A549 (cell line): ENCODE measurements at regions not wholly inside any gene's neighbourhood (a gene's known extent, or its start where the extent isn't known, plus 50 kb on each side); places are given as distances from the start of the nearest gene placed in this dataset.

Experiments
- BHLHE40 ChIP-seq: IDR thresholded peaks from 2 replicates; pipeline ENCODE4 v1.6.1; 2012; ENCODE audit warnings: low read depth, low read length, inconsistent platforms
- POLR2A ChIP-seq: IDR thresholded peaks from 2 replicates; pipeline ENCODE4 v1.6.1; 2012; ENCODE audit warnings: mild to moderate bottlenecking, low read length
- SREBF2 ChIP-seq: fragments of 450-650 bp; IDR thresholded peaks from 2 replicates; pipeline ENCODE4 v1.6.1; 2014; ENCODE audit warnings: mild to moderate bottlenecking, moderate library complexity
- TF ChIP-seq, protein P1 (sequence below): fragments of 150-350 bp; IDR thresholded peaks from 2 replicates; pipeline ENCODE4 v1.6.1; 2014; ENCODE audit warnings: low read depth, mild to moderate bottlenecking, low read length
- TF ChIP-seq, protein P2 (sequence below): fragments of >200 bp; sonication (Bioruptor Twin); formaldehyde crosslinking; IDR thresholded peaks from 3 replicates; pipeline ENCODE4 v1.5.1; 2016

GRCh38 chrX:70988425-70988824 lies 57.5 kb upstream of the SLC7A3 start:
- TF ChIP-seq, protein P1, sequence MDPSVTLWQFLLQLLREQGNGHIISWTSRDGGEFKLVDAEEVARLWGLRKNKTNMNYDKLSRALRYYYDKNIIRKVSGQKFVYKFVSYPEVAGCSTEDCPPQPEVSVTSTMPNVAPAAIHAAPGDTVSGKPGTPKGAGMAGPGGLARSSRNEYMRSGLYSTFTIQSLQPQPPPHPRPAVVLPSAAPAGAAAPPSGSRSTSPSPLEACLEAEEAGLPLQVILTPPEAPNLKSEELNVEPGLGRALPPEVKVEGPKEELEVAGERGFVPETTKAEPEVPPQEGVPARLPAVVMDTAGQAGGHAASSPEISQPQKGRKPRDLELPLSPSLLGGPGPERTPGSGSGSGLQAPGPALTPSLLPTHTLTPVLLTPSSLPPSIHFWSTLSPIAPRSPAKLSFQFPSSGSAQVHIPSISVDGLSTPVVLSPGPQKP: no peak
- TF ChIP-seq BHLHE40 (no peak), POLR2A (no peak), SREBF2 (no peak)
- TF ChIP-seq, protein P2, sequence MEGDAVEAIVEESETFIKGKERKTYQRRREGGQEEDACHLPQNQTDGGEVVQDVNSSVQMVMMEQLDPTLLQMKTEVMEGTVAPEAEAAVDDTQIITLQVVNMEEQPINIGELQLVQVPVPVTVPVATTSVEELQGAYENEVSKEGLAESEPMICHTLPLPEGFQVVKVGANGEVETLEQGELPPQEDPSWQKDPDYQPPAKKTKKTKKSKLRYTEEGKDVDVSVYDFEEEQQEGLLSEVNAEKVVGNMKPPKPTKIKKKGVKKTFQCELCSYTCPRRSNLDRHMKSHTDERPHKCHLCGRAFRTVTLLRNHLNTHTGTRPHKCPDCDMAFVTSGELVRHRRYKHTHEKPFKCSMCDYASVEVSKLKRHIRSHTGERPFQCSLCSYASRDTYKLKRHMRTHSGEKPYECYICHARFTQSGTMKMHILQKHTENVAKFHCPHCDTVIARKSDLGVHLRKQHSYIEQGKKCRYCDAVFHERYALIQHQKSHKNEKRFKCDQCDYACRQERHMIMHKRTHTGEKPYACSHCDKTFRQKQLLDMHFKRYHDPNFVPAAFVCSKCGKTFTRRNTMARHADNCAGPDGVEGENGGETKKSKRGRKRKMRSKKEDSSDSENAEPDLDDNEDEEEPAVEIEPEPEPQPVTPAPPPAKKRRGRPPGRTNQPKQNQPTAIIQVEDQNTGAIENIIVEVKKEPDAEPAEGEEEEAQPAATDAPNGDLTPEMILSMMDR: no peak
